ENCODE measurements at regions not wholly inside any gene's neighbourhood (a gene's known extent, or its start where the extent isn't known, plus 50 kb on each side); places are given as distances from the start of the nearest gene placed in this dataset.
"Not testable (repeated sequence)": the region's sequence is repeated elsewhere in the genome, so short reads cannot be mapped to it uniquely, and the experiment has no call there.

GRCh38 chr7:6930787-6931186 is 104.7 kb upstream of the CCZ1B start:
- peak; percentile 86 for TF ChIP-seq CTCF (conservative IDR thresholded peaks at IDR 0.05)
- H3K27ac ChIP-seq = not testable (repeated sequence)

- H3K27ac ChIP-seq = not testable (repeated sequence)
These were observed 105.4 kb upstream of the CCZ1B start for GRCh38 chr7:6931456-6931855.

DNA sequence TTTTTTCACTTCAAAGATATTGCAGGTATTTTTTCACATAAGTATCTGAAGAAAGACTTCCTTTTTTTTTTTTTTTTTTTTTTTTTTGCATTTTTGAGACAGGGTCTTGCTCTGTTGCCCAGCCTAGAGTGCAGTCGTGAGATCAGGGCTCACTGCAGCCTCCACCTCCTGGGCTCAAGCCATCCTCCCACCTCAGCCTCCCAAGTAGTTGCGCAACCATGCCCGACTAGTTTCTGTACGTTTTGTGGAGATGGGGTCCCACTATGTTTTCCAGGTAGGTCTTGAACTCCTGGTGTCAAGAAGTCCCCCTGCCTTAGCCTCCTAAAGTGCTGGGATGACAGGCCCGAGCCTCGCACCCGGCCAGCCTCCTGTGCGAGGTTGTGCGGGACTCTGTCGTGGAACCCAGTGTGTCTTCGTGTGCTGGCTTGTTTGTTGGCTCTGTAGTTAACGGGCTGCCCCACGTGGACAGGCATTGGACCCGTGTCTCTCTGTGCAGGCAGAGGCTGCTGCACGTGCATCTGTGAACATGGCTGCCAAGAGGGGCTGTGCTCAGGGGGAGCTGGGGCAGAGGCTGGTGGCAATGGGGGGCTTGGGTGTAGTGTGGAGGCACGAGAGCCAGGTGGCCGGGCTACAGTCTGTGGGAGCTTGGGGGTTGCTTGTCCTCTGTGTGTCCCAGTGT is 108.0 kb upstream of the CCZ1B start:
- not testable (repeated sequence) for H3K27ac ChIP-seq

DNA sequence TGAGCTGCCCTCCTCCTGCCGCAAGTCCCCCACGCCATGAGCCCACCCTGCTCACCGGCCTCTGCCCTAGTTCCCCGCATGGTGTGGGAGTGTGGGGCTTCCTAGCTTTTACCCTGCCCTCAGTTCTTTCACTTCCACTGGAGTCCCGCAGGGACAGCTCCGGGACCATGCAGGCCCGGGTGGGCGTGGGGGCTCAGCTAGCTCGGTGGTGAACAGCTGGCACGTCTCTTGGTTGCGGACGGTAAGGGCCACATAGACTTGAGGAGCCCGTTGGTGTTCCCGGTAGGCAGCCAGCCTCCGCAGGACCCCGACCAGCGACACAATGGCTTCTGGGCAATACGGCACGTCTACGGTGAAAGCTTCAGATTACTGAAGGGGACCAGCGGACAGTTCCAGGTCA is 108.9 kb upstream of the CCZ1B start:
- no peak overlapping the region for H3K27ac ChIP-seq
- no peak for TF ChIP-seq CTCF (conservative IDR thresholded peaks at IDR 0.05)

- H3K27ac ChIP-seq = not testable (repeated sequence)
These were observed 110.6 kb upstream of the CCZ1B start for GRCh38 chr7:6936626-6937025.

DNA sequence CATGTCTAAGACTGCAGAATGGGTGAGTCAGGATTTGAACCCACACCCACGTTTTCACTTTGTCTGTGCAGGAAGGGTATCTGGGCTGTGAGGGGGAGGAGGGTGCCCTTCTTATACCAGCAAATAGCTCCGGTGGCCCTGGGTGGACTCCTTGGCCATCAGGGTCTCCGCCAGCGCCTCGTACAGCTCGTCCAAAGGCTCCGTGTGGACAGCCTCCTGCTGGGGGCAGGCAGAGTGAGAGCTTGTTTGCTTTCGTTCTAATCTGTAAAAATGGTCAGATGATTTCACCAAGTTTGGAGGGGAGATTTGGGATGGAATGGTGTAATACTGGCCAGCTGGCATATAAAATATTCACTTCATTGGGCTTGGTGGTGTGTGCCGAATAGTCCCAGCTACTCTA is 111.7 kb upstream of the CCZ1B start:
- not testable (repeated sequence) for H3K27ac ChIP-seq

DNA sequence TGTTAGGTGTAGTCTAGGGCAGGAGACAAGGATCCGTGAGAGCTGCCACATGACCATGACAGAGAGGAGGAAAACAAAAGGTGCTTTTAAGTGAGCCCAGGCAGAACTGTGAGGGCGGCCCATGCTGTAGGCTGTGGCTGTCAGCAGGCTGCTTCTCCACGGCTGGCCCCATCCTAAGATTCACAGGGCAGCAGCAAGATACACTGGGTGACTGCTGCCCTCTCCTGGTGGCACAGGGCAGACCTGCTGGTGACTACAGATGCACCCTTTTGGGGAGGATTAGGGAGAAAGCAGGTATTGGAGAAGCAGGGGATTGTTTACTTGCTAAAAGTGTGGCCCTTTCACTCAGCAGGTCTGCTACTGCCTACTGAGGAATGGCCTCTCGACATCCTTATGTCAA is 112.2 kb upstream of the CCZ1B start:
- H3K27ac ChIP-seq = not testable (repeated sequence)
- TF ChIP-seq CTCF (conservative IDR thresholded peaks at IDR 0.05) = peak; percentile 77

DNA sequence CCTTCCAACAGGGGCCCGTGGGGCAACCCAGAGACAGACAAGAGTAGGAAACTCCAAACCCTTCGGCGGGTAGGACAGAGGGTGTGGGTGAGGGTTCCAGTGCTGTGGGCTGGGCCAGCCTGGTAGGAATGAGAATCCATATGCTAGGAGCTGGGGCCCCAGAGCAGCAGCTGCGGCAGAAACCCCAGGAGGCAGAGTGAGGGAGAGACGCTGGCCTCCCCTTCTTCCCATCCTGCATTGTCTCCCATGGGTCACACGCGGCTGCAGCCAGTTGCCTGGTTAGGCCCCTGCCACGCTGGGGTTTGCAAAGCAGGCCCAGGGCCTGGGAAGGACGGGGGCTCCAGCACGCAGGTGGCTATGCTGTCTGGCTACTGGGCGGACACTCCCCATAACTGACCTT is 113.1 kb upstream of the CCZ1B start:
- not testable (repeated sequence) for H3K27ac ChIP-seq

GRCh38 chr7:6939896-6940295 is 113.8 kb upstream of the CCZ1B start:
- H3K27ac ChIP-seq = not testable (repeated sequence)

DNA sequence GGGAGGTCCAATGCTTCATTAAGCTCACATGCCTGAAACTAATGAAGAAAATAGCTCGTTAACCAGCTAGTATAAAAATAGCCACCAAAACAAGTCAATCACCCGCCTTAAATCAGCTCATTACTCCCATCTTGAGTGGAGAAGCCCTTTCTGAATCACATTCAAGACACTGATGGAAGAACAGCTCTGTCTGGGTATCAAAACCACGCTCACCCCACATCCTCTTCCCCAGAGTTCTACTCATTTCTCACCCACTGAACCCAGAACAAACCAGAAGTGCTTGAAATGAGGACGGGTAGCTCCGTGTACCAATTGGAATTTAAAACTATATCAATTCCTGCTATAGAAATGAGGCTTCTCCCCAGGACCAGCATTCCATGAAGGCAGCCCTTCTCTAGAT is 120.8 kb upstream of the CCZ1B start:
- not testable (repeated sequence) for H3K27ac ChIP-seq

DNA sequence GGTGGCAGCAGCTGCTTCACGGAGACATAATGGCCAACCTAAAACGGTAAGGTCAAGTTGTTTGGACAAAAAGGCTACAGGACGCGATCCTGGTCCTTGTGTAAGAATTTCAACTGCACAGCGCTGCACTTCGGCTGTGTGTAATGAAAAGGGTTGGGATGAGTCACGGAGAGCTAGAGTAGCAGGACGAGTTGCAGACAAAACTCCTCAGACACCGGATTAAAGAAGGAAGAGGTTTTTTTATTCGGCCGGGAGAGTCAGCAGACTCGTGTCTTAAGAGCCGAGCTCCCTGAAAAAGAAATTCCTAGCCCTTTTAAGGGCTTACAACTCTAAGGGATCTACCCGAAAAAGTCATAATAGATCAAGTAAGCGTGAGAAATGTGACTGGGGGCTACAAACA is 124.2 kb upstream of the CCZ1B start:
- not testable (repeated sequence) for H3K27ac ChIP-seq

DNA sequence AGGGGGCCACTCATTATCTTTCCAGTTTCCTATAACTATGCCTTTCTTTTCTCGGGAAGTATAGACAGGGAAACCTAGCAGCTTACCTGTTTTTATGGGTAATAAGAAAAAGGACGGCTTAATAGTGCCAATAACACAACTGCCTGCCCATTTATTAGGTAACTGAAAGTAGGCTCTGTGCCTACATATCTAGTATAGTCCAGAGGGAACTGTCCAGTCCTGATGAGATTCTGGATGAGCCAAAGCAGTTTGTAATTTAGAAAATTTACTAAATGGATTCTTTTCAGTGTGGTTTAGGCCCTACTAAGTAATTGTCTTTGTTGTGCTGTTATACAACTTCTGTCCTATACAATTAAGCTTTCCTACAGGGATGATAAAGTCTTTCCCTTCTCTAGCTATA is 125.5 kb upstream of the CCZ1B start:
- H3K27ac ChIP-seq = not testable (repeated sequence)

GRCh38 chr7:6953138-6953797 is 127.2 kb upstream of the CCZ1B start:
- H3K27ac ChIP-seq = peak overlapping the region; percentile 65
- peak; percentile 71 for TF ChIP-seq CTCF (conservative IDR thresholded peaks at IDR 0.05)

DNA sequence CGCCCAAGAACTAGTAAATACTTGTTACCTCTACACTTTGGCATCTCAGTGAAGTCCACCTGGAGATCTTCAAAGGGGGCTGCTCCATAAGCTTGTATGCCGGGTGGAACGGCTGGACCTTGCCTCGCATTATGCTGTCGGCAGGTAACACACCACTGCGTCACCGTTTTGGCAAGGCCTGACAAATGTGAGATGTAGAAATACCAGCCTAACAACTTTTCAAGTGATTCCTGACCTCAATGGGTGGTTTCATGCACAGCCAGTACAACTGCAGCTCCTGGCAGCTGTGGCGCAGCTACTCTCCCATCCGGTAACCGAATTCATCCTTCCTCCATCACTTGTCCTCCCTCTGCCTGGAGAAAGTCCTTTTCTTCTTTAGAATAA is 127.7 kb upstream of the CCZ1B start:
- H3K27ac ChIP-seq = peak overlapping the region; percentile 65

- H3K27ac ChIP-seq = not testable (repeated sequence)
These were observed 129.3 kb upstream of the CCZ1B start for GRCh38 chr7:6955385-6955784.

GRCh38 chr7:6955990-6956566 is 130.0 kb upstream of the CCZ1B start:
- not testable (repeated sequence) for H3K27ac ChIP-seq

GRCh38 chr7:6958371-6958770 is 132.3 kb upstream of the CCZ1B start:
- H3K27ac ChIP-seq = not testable (repeated sequence)
